Daoy (cell line): ENCODE measurements at regions not wholly inside any gene's neighbourhood (a gene's known extent, or its start where the extent isn't known, plus 50 kb on each side); places are given as distances from the start of the nearest gene placed in this dataset.

Experiments
- DNase-seq: peaks from one replicate; pipeline ENCODE4 v3.0.0-alpha.2; 2015; ENCODE audit warnings: low read depth

GRCh38 chr13:104869501-104869900 is 1666.0 kb downstream of the EFNB2 start:
- no peak for DNase-seq

GRCh38 chr13:104868806-104869205 is 1666.7 kb downstream of the EFNB2 start:
- no peak for DNase-seq

GRCh38 chr13:104855581-104855980 is 1679.9 kb downstream of the EFNB2 start:
- no peak for DNase-seq

GRCh38 chr13:104854698-104855097 is 1680.8 kb downstream of the EFNB2 start:
- DNase-seq: no peak

GRCh38 chr13:104854007-104854406 is 1681.5 kb downstream of the EFNB2 start:
- DNase-seq: peak; percentile 34

GRCh38 chr13:104847922-104848321 is 1687.5 kb downstream of the EFNB2 start:
- no peak for DNase-seq

GRCh38 chr13:104843401-104843800 is 1692.1 kb downstream of the EFNB2 start:
- no peak for DNase-seq

- no peak for DNase-seq
Observed at GRCh38 chr13:104841110-104841509, 1694.4 kb downstream of the EFNB2 start.

GRCh38 chr13:104837756-104838155 is 1697.7 kb downstream of the EFNB2 start:
- no peak for DNase-seq

GRCh38 chr13:104833221-104833620 is 1702.2 kb downstream of the EFNB2 start:
- DNase-seq: no peak

- no peak for DNase-seq
Observed at GRCh38 chr13:104832231-104832630, 1703.2 kb downstream of the EFNB2 start.

- DNase-seq: no peak
Observed at GRCh38 chr13:104831831-104832230, 1703.6 kb downstream of the EFNB2 start.

- DNase-seq: no peak
Observed at GRCh38 chr13:104823709-104824108, 1711.8 kb downstream of the EFNB2 start.

- DNase-seq: no peak
Observed at GRCh38 chr13:104823071-104823470, 1712.4 kb downstream of the EFNB2 start.

GRCh38 chr13:104817271-104817670 is 1718.2 kb downstream of the EFNB2 start:
- no peak for DNase-seq

GRCh38 chr13:104816726-104817125 is 1718.7 kb downstream of the EFNB2 start:
- no peak for DNase-seq

GRCh38 chr13:104810242-104810641 is 1725.2 kb downstream of the EFNB2 start:
- DNase-seq: no peak

- peak; percentile 2 for DNase-seq
Observed at GRCh38 chr13:104809483-104809882, 1726.0 kb downstream of the EFNB2 start.

GRCh38 chr13:104805346-104805745 is 1730.1 kb downstream of the EFNB2 start:
- DNase-seq: no peak

- DNase-seq: no peak
Observed at GRCh38 chr13:104799152-104799551, 1732.9 kb upstream of the SLC10A2 start.

- DNase-seq: no peak
Observed at GRCh38 chr13:104798486-104798885, 1732.3 kb upstream of the SLC10A2 start.

GRCh38 chr13:104796581-104796980 is 1730.4 kb upstream of the SLC10A2 start:
- DNase-seq: no peak

- DNase-seq: no peak
Observed at GRCh38 chr13:104785952-104786351, 1719.7 kb upstream of the SLC10A2 start.

GRCh38 chr13:104784891-104785290 is 1718.7 kb upstream of the SLC10A2 start:
- no peak for DNase-seq

- no peak for DNase-seq
Observed at GRCh38 chr13:104782741-104783140, 1716.5 kb upstream of the SLC10A2 start.
